Forelimb muscle (tissue), 1 donor: ENCODE measurements at regions not wholly inside any gene's neighbourhood (a gene's known extent, or its start where the extent isn't known, plus 50 kb on each side); places are given as distances from the start of the nearest gene placed in this dataset.
A peak's percentile ranks its signal among the peaks of the same experiment; 100 is the strongest.

Source experiments
- DNase-seq: peaks from one replicate; pipeline ENCODE4 v3.0.0-alpha.2; 2013; ENCODE audit warnings: low read depth

GRCh38 chr19:29396925-29397324 is 128.9 kb upstream of the VSTM2B start:
- DNase-seq = no peak

GRCh38 chr19:29397748-29398147 is 128.0 kb upstream of the VSTM2B start:
- DNase-seq = no peak

DNA sequence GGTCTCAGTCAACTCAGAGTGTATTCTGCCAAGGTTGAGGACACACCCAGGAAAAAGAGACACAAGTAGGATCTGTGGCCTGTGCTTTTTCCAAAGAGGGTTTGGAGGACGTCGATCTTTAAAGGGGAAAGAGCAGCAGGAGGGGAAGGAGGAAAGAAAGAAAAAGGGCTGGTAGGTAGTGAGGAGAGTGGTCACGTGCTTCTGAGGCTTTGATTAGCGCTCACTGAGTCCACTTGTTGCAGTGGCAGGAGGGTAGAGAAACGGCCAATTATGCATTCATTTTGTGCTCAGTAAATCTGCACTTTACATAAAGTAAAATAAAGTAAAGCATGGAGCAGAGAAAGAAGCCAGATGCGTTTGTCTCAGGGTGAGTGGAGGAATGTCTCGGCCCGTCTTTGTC is 126.0 kb upstream of the VSTM2B start:
- no peak for DNase-seq

- DNase-seq = no peak
Observed at GRCh38 chr19:29400917-29401711, 124.7 kb upstream of the VSTM2B start.

DNA sequence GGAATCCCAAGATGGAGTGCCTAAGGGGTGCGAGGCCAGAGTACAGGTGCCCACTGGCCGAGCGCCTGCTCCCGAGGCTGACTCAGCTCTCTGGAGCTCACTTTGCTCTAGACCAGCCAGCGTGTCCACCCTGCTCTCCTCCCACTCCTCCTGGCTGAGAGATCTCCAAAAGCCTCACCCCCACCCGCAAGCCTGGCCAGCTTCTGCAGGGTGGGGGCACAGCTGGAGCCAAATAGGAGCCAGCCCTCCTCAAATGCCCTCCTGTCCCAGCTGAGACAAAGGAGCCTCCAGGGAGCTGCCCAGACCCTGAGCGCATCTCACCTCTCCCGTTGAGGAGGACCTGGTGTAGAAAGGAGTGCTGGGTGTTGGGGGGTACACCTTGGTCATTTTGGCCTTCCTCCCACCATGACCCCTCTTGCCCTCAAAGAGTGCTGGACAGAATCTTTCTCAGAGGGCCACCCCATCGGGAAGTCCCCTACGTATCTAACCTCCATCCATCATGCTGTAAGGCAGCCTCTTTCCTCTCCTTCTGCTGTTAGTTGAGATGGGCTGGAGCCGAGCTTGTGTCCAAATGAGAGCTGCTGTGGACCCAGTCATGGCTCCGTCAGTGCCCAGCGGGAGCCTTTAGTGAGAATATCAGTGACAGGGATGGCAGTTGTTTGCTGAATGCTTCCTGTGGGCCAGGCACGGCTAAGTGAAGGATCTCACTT is 123.9 kb upstream of the VSTM2B start:
- no peak for DNase-seq

- DNase-seq = no peak
Observed at GRCh38 chr19:29402563-29402962, 123.2 kb upstream of the VSTM2B start.

DNA sequence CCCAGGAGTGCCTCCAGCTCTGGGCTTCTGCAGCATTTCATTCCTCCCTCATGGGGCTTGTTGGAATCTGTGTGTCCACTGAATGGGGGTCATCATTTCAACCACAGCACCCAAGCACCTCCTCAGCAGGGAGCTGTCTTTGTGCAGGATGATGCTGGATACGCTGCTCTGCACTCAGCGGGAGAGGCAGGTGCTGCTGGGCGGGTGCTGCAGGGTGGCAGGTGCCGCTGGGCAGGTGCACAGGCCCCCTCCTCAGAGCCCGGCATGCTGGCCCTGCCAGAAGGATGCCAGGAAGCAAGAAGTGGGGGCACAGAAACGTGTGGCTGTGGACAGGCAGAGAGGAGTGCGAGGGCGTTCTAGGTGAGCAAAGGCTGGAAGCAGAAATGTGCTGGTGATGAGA is 121.8 kb upstream of the VSTM2B start:
- DNase-seq = no peak

- DNase-seq = no peak
Observed at GRCh38 chr19:29404951-29405727, 120.7 kb upstream of the VSTM2B start.

- DNase-seq = no peak
Observed at GRCh38 chr19:29405728-29405995, 120.1 kb upstream of the VSTM2B start.

- no peak for DNase-seq
Observed at GRCh38 chr19:29409076-29409862, 116.5 kb upstream of the VSTM2B start.

DNA sequence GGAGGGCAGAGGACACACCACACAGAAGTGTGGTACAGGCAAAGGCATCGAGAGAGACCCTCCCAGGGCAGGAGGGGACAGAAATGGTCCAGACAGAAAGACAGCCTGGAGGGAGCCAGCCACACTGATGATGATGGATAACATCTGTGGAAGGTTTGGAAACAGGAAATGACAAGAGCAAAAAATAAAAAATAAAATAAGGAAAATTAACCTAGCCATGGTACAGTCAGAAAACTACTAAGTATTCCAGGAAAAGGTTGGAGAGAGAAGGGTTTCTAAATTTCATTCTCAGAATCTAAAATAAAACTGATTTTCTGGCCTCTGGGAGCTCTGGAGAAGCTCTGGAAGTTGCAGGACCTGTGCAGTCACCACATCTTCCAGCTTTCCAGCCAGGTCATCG is 115.2 kb upstream of the VSTM2B start:
- peak; percentile 29 for DNase-seq

DNA sequence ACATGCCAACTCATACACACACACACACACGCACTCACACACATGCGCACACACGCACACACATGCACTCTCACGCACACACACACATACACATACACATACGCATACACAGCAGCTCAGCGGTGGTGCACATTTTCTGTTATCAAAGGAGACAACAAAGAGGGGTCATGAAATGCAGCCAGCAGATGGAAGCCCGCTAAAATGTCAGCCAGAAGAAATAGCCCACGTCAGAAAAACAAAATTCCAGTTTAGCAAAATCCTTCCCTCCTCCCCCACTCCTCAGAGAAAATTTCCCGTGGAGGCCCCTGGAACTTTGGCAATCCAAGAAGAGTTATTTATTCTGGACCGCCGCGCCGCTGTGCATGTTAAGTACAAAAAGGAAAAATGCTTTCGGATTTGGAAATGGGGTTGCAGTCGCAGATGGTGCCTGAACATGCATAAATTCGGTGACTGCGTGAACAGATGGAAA is 114.6 kb upstream of the VSTM2B start:
- DNase-seq = peak; percentile 68

- DNase-seq = no peak
Observed at GRCh38 chr19:29413435-29413834, 112.4 kb upstream of the VSTM2B start.

DNA sequence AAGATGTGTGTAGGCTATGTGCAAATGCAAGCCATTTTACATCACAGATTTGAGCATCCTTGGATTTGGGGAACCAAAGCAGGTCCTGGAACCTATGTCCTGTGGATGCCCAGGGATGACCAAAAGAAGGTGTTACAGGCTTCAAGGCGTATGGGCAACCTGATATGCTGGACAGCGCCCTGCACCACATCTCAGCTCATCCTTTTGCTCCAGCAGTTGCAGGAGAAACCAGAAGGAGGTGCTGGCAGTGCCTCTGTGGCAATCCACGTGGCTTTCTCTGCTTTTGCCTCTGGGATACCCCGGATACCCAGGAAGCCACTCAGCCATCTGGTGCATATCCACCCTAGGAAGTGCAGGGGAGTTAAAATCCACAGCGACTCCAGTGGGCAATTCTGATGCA is 110.3 kb upstream of the VSTM2B start:
- no peak for DNase-seq

- no peak for DNase-seq
Observed at GRCh38 chr19:29417048-29417447, 108.7 kb upstream of the VSTM2B start.

DNA sequence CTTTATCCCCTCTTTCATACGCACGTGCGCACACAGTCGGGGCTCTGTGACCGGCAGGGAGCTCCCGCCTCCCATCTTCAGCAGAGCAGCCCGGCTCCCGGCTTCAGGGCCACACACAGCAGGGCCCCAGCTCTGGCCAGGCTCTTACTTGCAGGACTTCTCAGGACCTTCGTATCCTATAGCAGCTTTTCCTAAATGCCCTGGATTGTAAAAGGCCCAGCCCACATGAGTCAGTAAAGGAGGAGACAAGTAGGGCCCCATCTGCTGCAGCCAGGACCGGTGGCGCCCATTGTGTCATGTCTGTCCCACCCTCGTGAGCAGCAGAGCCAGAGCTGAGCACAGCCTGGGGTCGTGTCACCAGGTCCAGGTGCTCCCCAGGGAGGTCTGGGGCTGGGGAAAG is 107.6 kb upstream of the VSTM2B start:
- DNase-seq = no peak

DNA sequence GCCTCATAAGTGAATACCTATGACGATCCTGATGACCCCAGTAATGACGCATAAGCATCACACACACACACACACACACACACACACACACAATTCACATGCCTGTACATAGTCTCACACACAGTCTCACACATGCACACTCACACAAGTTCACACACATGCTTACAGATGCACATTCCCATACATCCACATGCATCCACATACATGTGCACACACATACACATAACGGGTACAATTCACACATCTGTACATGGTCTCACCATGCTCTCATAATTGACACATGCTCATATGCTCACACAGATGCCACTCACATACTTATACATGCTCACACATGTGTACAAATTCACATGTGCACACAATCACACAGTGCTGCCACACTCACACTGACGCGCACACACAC is 105.7 kb upstream of the VSTM2B start:
- no peak for DNase-seq

GRCh38 chr19:29420482-29421195 is 105.2 kb upstream of the VSTM2B start:
- DNase-seq = no peak

DNA sequence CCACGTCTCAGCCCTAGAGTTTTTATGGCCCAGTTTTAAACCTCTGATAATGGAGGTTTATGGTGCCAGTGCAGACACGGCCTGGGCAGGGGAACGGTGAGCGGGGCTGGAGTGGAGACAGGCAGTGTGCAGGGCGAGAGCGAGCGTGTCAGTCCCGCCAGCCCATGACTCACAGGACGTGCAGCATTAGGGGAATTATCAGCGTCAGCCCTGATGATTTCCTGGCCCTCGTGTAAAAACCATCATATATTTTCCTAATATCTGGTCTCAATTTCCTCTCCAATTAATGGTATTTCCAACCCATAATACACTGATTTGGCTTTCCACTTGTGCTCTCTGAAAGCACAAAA is 104.6 kb upstream of the VSTM2B start:
- no peak for DNase-seq

DNA sequence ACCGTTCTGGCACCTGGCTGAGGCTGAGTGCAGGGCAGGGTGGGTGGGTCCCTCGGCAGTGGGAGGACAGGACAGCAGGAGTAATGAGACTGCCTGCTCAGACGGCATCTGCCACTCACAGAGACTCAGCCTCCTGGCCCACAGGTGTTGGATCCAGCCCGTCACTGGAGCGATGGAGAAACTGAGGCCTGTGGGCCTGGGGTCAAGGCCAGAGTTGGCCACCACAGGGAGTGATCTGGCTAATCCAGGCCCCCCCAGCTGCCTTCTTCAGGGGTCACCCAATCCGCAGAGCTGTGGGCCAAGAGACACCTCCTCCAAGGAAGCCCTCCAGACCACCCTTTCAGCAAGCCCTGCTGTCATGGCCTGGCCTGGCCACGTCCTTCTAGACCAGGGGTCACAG is 103.7 kb upstream of the VSTM2B start:
- no peak for DNase-seq

GRCh38 chr19:29422486-29423085 is 103.2 kb upstream of the VSTM2B start:
- no peak for DNase-seq
